ENCODE measurements at regions not wholly inside any gene's neighbourhood (a gene's known extent, or its start where the extent isn't known, plus 50 kb on each side); places are given as distances from the start of the nearest gene placed in this dataset.

DNA sequence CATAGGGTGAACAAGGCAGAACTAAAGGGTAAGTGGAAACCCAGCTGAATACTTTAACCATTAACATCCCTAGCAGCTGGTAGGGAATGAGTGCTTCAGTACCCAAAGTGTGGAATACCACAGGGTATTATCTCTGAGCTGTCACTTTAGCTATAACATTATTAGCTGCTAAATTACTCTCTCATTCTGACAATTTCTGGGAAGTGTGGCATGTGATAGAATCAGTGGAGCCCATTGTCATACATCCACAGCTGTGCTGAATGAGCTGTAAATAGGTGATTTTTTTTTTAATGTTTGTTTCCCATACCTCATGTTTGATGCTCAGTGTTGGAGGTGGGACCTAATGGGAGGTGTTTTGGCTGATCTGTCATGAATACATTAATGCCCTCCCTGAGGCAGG is 894.3 kb downstream of the DIPK2A start:
- ATAC-seq, result no peak
- no peaks in the 10 kb centered on the region for H3K27me3 ChIP-seq (ENCODE audit: insufficient read depth in 3 of 3, low read length in 2 of 3)
- H3K4me1 ChIP-seq, result no peaks in the 10 kb centered on the region
- no peaks in the 10 kb centered on the region for H3K36me3 ChIP-seq (ENCODE audit: insufficient read depth in 1 of 2, low read depth in 1 of 2)
- H3K27ac ChIP-seq, result no peak overlapping the region
- no peaks in the 10 kb centered on the region for H3K9me3 ChIP-seq
- no peak overlapping the region for H3K4me3 ChIP-seq
- intact Hi-C loops (cut with DNase I), result no loop called here
- DNase-seq, result no peak
- TF ChIP-seq, protein P1, sequence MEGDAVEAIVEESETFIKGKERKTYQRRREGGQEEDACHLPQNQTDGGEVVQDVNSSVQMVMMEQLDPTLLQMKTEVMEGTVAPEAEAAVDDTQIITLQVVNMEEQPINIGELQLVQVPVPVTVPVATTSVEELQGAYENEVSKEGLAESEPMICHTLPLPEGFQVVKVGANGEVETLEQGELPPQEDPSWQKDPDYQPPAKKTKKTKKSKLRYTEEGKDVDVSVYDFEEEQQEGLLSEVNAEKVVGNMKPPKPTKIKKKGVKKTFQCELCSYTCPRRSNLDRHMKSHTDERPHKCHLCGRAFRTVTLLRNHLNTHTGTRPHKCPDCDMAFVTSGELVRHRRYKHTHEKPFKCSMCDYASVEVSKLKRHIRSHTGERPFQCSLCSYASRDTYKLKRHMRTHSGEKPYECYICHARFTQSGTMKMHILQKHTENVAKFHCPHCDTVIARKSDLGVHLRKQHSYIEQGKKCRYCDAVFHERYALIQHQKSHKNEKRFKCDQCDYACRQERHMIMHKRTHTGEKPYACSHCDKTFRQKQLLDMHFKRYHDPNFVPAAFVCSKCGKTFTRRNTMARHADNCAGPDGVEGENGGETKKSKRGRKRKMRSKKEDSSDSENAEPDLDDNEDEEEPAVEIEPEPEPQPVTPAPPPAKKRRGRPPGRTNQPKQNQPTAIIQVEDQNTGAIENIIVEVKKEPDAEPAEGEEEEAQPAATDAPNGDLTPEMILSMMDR (IDR thresholded peaks at IDR 0.05), result no peak

DNA sequence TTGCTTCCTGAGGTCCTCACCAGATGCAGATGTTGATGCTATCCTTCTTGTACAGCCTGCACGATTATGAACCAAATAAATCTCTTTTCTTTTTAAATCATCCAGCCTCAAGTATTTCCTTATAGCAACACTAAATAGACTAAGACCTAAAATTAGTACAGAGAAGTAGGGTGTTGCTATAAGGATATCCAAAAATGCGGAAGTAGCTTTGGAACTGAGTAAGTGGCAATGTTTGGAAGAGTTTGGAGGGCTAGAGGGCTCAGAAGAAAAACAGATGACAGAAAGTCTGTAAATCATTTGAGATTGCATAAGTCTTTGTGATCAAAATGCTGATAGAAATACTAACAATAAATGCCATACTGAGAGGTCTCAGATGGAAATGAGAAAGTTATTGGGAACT is 894.9 kb downstream of the DIPK2A start:
- no peak for DNase-seq
- no peak overlapping the region for H3K4me3 ChIP-seq
- H3K27me3 ChIP-seq (ENCODE audit: insufficient read depth in 3 of 3, low read length in 2 of 3), result no peaks in the 10 kb centered on the region
- no peak for ATAC-seq
- H3K9me3 ChIP-seq, result no peaks in the 10 kb centered on the region
- WGBS, 3 donors, result 50 to 66% (median 54%) methylated on average over 2 of the region's 2 CpGs
- H3K36me3 ChIP-seq (ENCODE audit: insufficient read depth in 1 of 2, low read depth in 1 of 2), result no peaks in the 10 kb centered on the region
- TF ChIP-seq, protein P1 (IDR thresholded peaks at IDR 0.05), result no peak
- intact Hi-C loops (cut with DNase I), result no loop called here
- no peak overlapping the region for H3K27ac ChIP-seq
- no peaks in the 10 kb centered on the region for H3K4me1 ChIP-seq

DNA sequence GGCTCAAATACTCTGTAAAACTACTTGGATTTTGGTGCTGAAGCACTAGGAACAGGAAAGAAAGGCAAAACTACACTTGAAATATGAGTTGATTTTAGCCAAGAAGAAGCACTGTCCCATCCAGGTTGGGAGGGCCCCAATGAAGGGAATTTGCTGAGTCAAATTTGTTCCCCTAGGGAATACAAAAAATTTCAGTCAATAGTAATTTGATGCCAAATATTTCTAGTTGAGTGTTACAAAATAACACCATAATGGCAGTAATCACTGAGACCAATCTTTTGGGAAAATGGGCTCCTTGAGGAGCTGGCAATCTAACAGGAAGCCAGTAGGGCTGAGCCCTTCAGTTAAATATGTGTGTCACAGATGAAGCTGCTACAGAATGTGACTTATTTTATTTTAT is 896.9 kb downstream of the DIPK2A start:
- intact Hi-C loops (cut with DNase I), result no loop called here
- Histone ChIP-seq H3K4me1 (no peaks in the 10 kb centered on the region), H3K27ac (no peak overlapping the region), H3K9me3 (no peaks in the 10 kb centered on the region), H3K27me3 (ENCODE audit: insufficient read depth in 3 of 3, low read length in 2 of 3) (no peaks in the 10 kb centered on the region), H3K36me3 (ENCODE audit: insufficient read depth in 1 of 2, low read depth in 1 of 2) (no peaks in the 10 kb centered on the region), H3K4me3 (no peak overlapping the region)
- TF ChIP-seq, protein P1 (IDR thresholded peaks at IDR 0.05), result no peak
- ATAC-seq, result no peak
- no peak for DNase-seq

DNA sequence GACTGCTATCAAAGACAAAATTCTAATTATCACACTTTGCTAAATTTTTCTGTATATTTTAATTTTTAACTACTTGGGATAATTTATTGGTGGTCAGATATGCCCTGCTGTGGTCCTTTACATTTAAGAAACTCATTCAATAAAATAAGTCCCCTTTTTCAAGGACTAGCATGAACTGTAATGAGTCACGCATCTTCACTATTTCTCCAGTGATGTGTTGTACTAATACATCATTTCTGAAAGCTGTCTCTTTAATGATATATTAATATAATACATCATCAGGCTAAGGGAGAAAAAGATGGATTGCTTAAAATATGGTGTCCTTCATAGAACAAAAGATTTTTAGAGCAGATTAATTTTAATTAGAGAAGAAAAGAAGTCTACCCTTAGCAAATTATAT is 901.4 kb downstream of the DIPK2A start:
- no peak for ATAC-seq
- Histone ChIP-seq H3K27me3 (ENCODE audit: insufficient read depth in 3 of 3, low read length in 2 of 3) (no peaks in the 10 kb centered on the region), H3K36me3 (ENCODE audit: insufficient read depth in 1 of 2, low read depth in 1 of 2) (no peaks in the 10 kb centered on the region), H3K4me1 (no peaks in the 10 kb centered on the region), H3K4me3 (no peak overlapping the region), H3K9me3 (no peaks in the 10 kb centered on the region), H3K27ac (no peak overlapping the region)
- WGBS, 3 donors, result 93 to 95% (median 93%) methylated on average over 1 of the region's 1 CpG
- intact Hi-C loops (cut with DNase I), result no loop called here
- TF ChIP-seq, protein P1 (IDR thresholded peaks at IDR 0.05), result no peak
- DNase-seq, result no peak

DNA sequence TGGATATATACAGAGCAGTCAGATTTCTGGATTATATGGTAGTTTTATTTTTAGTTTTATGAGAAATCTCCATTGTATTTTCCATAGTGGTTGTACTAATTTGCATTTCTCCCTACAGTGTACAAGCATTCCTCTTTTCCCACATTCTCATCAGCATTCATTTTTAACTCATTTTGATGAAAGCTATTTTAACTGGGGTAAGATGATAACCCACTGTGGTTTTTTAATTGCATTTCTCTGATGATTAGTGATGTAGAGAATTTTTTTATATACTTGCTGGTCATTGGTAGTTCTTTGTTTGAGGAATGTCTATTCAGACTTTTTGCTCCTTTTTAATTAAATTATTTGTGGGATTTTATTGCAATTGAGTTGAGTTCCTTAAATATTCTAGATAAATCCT is 903.6 kb downstream of the DIPK2A start:
- Histone ChIP-seq H3K4me1 (no peaks in the 10 kb centered on the region), H3K27me3 (ENCODE audit: insufficient read depth in 3 of 3, low read length in 2 of 3) (no peaks in the 10 kb centered on the region), H3K9me3 (no peaks in the 10 kb centered on the region), H3K27ac (no peak overlapping the region), H3K4me3 (no peak overlapping the region), H3K36me3 (ENCODE audit: insufficient read depth in 1 of 2, low read depth in 1 of 2) (no peaks in the 10 kb centered on the region)
- DNase-seq (no peak), ATAC-seq (no peak)
- TF ChIP-seq, protein P1 (IDR thresholded peaks at IDR 0.05), result no peak
- intact Hi-C loops (cut with DNase I), result no loop called here
